Choroid plexus epithelial cell (primary cell): ENCODE measurements at regions not wholly inside any gene's neighbourhood (a gene's known extent, or its start where the extent isn't known, plus 50 kb on each side); places are given as distances from the start of the nearest gene placed in this dataset.
"Not testable (repeated sequence)": the region's sequence is repeated elsewhere in the genome, so short reads cannot be mapped to it uniquely, and the experiment has no call there.

Experiments used
- DNase-seq: peaks from one replicate; pipeline ENCODE4 v3.0.0-alpha.2; 2010; ENCODE audit warnings: low read depth
- H3K4me3 ChIP-seq: 2 replicates; pipeline ENCODE4 v1.5.1; 2011; ENCODE audit warnings: low read depth, mild to moderate bottlenecking, control low read depth, low read length, moderate library complexity
- CTCF ChIP-seq: conservative IDR thresholded peaks from 2 replicates; pipeline ENCODE4 v1.5.1; 2011; ENCODE audit warnings: low read depth, mild to moderate bottlenecking, control low read depth, inconsistent platforms, low read length, moderate library complexity

- no peak for TF ChIP-seq CTCF
- no peak for DNase-seq
- H3K4me3 ChIP-seq: no peak overlapping the region
Measured at GRCh38 chr2:56055405-56055804, 128.4 kb upstream of the CCDC85A start.

GRCh38 chr2:56061327-56061726 lies 122.5 kb upstream of the CCDC85A start:
- DNase-seq, H3K4me3 ChIP-seq: not testable (repeated sequence)

GRCh38 chr2:56068746-56069145 lies 115.0 kb upstream of the CCDC85A start:
- TF ChIP-seq CTCF: no peak
- no peak for DNase-seq
- no peak overlapping the region for H3K4me3 ChIP-seq

- H3K4me3 ChIP-seq: no peak overlapping the region
- TF ChIP-seq CTCF: peak; percentile 72
- DNase-seq: peak; percentile 50
Measured at GRCh38 chr2:56077359-56077915, 106.4 kb upstream of the CCDC85A start.

GRCh38 chr2:56082665-56083064 lies 101.1 kb upstream of the CCDC85A start:
- TF ChIP-seq CTCF: no peak
- DNase-seq: no peak
- no peak overlapping the region for H3K4me3 ChIP-seq

GRCh38 chr2:56084111-56084901 lies 99.5 kb upstream of the CCDC85A start:
- DNase-seq: no peak
- TF ChIP-seq CTCF: no peak

GRCh38 chr2:56086336-56086735 lies 97.5 kb upstream of the CCDC85A start:
- no peak overlapping the region for H3K4me3 ChIP-seq
- no peak for DNase-seq
- no peak for TF ChIP-seq CTCF

More at GRCh38 chr2:56084111-56084901, 99.5 kb upstream of the CCDC85A start:
- H3K4me3 ChIP-seq: no peak overlapping the region
